Panc1 (cell line): ENCODE measurements at regions not wholly inside any gene's neighbourhood (a gene's known extent, or its start where the extent isn't known, plus 50 kb on each side); places are given as distances from the start of the nearest gene placed in this dataset.

Source experiments
- ATAC-seq: fragments of 200-7000 bp; cut with Tn5 transposase; 2 replicates; pipeline ENCODE4 v1.9.1; 2020; ENCODE audit warnings: mild to moderate bottlenecking, moderate library complexity
- BruUV-seq: library from RNA; stranded (reverse); fragments of 400-500 nt; replicated peaks from 2 replicates; lab custom pipeline; 2021; lab: Mats Ljungman, UMichigan
- CTCF ChIA-PET: fragments of 300-600 bp; sonication (Branson Sonifier 250); formaldehyde crosslinking; loops from one replicate; lab custom pipeline; 2022; ENCODE audit warnings: antibody characterized with exemption; lab: Charles Lee
- POLR2A ChIA-PET: fragments of 300-600 bp; sonication (Branson Sonifier 250); formaldehyde crosslinking; loops from one replicate; lab custom pipeline; 2022; ENCODE audit warnings: antibody characterized with exemption; lab: Charles Lee
- DNase-seq: peaks from one replicate; pipeline ENCODE4 v3.0.0-alpha.2; 2010; ENCODE audit warnings: low read depth, low spot score
- H3K27ac ChIP-seq: 2 replicates; pipeline ENCODE4 v1.5.1; 2011; ENCODE audit warnings: mild to moderate bottlenecking, low read length, inconsistent platforms
- H3K27me3 ChIP-seq: fragments of 200-500 bp; sonication (Bioruptor generic); 2 replicates; pipeline ENCODE4 v1.6.0; 2014; ENCODE audit warnings: low read length, inconsistent platforms; ENCODE audit not compliant: control insufficient read depth, insufficient read depth
- H3K36me3 ChIP-seq: fragments of 200-500 bp; sonication (Bioruptor generic); 2 replicates; pipeline ENCODE4 v1.5.1; 2014; ENCODE audit warnings: inconsistent platforms, mild to moderate bottlenecking, low read length, moderate library complexity; ENCODE audit not compliant: control insufficient read depth, insufficient read depth
- H3K4me1 ChIP-seq: 2 replicates; pipeline ENCODE4 v1.5.1; 2011; ENCODE audit warnings: inconsistent platforms, mild to moderate bottlenecking, low read length, moderate library complexity; ENCODE audit not compliant: control insufficient read depth, insufficient read depth
- H3K4me3 ChIP-seq, 2 experiments: 2 replicates each; pipeline ENCODE4 v1.5.1; 2011 to 2012; ENCODE audit warnings: low read depth in 2 of 2, low read length in 2 of 2, mild to moderate bottlenecking in 2 of 2, inconsistent platforms in 1 of 2, moderate library complexity in 1 of 2
- H3K9me3 ChIP-seq: fragments of 200-500 bp; sonication (Bioruptor generic); 2 replicates; pipeline ENCODE4 v1.5.1; 2014; ENCODE audit warnings: low read depth, mild to moderate bottlenecking, inconsistent platforms, low read length, moderate library complexity; ENCODE audit not compliant: control insufficient read depth, insufficient read depth
- POLR2AphosphoS5 ChIP-seq: IDR thresholded peaks from 2 replicates; pipeline ENCODE4 v1.6.1; 2012; ENCODE audit warnings: mild to moderate bottlenecking, low read depth, low read length, moderate library complexity
- SIN3A ChIP-seq: IDR thresholded peaks from 2 replicates; pipeline ENCODE4 v1.6.1; 2012; ENCODE audit warnings: low read depth, mild to moderate bottlenecking, low read length, moderate library complexity, borderline replicate concordance; ENCODE audit not compliant: insufficient read depth
- TCF7L2 ChIP-seq: IDR thresholded peaks from 2 replicates; pipeline ENCODE4 v1.6.1; 2011; ENCODE audit warnings: mild to moderate bottlenecking, low read depth, low read length, inconsistent platforms
- in situ Hi-C: cut with HindIII; loops from 2 replicates; pipeline ENCODE4 v1.10.0; 2016; ENCODE audit warnings: low sequenced_read_pairs, low pct_unique_long_range_greater_than_20kb
- intact Hi-C: fragments of 100-400 bp; cut with micrococcal nuclease; formaldehyde crosslinking; loops from one replicate; pipeline ENCODE4 v1.10.0; 2022; ENCODE audit not compliant: unreplicated experiment
- TF ChIP-seq, protein P1 (sequence below), 2 experiments: IDR thresholded peaks; 2 replicates each; pipeline ENCODE4 v1.6.1; 2011 to 2012; ENCODE audit warnings: low read depth in 2 of 2, control low read depth in 1 of 2, low read length in 1 of 2, mild to moderate bottlenecking in 1 of 2, moderate library complexity in 1 of 2; ENCODE audit not compliant: insufficient read depth in 1 of 2
- TF ChIP-seq, protein P2 (sequence below): fragments of 450-650 bp; IDR thresholded peaks from 2 replicates; pipeline ENCODE4 v1.5.1; 2017; ENCODE audit warnings: mild to moderate bottlenecking

DNA sequence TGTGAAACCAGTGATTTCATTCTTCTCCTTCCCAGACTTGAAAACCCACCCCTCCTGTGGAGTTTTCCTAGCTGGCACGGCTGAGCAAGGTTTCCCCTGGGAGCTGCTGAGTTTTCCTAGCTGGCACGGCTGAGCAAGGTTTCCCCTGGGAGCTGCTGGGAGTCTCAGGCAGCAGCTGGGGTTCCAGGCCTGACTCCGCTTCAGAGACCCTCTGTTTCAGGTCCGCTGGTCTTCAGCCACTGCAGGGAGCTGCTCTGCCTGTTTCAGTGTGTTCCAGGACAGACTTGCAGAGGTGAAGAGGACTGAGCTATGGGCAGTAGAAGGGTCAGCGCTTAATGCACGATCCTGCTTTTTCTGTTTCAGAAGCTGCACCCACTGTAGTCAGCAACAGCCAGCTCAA lies 104.9 kb downstream of the XRCC2 start:
- CTCF ChIA-PET: no interaction called here
- no peaks in the 10 kb centered on the region for H3K27me3 ChIP-seq
- H3K36me3 ChIP-seq: no peaks in the 10 kb centered on the region
- POLR2A ChIA-PET: interaction anchor here (0.6 kb wide), 1 partner anchor 305 kb away, joined by 3 read pairs; no protein-coding TSS in a partner anchor
- in situ Hi-C loops: no loop called here
- intact Hi-C loops: no loop called here
- no peak overlapping the region for H3K4me3 ChIP-seq
- no peaks in the 10 kb centered on the region for H3K9me3 ChIP-seq
- peaks cover 3% of the 10 kb centered on the region; the same call in 1 of the 2 replicates for H3K4me1 ChIP-seq
- TF ChIP-seq, protein P1, sequence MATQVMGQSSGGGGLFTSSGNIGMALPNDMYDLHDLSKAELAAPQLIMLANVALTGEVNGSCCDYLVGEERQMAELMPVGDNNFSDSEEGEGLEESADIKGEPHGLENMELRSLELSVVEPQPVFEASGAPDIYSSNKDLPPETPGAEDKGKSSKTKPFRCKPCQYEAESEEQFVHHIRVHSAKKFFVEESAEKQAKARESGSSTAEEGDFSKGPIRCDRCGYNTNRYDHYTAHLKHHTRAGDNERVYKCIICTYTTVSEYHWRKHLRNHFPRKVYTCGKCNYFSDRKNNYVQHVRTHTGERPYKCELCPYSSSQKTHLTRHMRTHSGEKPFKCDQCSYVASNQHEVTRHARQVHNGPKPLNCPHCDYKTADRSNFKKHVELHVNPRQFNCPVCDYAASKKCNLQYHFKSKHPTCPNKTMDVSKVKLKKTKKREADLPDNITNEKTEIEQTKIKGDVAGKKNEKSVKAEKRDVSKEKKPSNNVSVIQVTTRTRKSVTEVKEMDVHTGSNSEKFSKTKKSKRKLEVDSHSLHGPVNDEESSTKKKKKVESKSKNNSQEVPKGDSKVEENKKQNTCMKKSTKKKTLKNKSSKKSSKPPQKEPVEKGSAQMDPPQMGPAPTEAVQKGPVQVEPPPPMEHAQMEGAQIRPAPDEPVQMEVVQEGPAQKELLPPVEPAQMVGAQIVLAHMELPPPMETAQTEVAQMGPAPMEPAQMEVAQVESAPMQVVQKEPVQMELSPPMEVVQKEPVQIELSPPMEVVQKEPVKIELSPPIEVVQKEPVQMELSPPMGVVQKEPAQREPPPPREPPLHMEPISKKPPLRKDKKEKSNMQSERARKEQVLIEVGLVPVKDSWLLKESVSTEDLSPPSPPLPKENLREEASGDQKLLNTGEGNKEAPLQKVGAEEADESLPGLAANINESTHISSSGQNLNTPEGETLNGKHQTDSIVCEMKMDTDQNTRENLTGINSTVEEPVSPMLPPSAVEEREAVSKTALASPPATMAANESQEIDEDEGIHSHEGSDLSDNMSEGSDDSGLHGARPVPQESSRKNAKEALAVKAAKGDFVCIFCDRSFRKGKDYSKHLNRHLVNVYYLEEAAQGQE (IDR thresholded peaks at IDR 0.05; ENCODE audit: insufficient read depth in 1 of 2, low read depth in 2 of 2, low read length in 1 of 2): no peak
- TF ChIP-seq SIN3A (no peak), TCF7L2 (no peak), POLR2AphosphoS5 (no peak)
- TF ChIP-seq, protein P2, sequence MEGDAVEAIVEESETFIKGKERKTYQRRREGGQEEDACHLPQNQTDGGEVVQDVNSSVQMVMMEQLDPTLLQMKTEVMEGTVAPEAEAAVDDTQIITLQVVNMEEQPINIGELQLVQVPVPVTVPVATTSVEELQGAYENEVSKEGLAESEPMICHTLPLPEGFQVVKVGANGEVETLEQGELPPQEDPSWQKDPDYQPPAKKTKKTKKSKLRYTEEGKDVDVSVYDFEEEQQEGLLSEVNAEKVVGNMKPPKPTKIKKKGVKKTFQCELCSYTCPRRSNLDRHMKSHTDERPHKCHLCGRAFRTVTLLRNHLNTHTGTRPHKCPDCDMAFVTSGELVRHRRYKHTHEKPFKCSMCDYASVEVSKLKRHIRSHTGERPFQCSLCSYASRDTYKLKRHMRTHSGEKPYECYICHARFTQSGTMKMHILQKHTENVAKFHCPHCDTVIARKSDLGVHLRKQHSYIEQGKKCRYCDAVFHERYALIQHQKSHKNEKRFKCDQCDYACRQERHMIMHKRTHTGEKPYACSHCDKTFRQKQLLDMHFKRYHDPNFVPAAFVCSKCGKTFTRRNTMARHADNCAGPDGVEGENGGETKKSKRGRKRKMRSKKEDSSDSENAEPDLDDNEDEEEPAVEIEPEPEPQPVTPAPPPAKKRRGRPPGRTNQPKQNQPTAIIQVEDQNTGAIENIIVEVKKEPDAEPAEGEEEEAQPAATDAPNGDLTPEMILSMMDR: no peak
- DNase-seq: no peak
- H3K27ac ChIP-seq: no peak overlapping the region
- ATAC-seq: no peak
- BruUV-seq: no TSS peak

DNA sequence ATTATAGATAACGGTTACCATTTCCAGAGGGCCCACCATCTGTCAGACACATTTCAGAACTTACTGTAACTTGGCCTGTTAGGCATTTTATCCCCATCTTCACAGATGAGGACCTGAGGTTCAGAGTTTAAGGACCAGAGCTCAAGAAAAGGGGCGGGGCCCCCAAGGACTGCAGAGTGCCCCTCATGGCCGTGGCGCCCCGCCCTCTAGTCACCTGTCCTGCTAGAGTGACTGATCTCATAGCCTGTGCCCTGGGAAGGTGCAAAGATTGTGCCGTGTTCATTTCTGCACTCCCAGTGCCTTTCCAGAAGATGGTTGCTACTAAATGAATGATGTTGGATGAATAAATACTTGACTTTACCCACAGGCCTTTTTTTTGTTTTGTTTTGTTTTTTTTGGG lies 107.0 kb downstream of the XRCC2 start:
- Histone ChIP-seq H3K9me3 (no peaks in the 10 kb centered on the region), H3K27me3 (no peaks in the 10 kb centered on the region), H3K4me3 (no peak overlapping the region), H3K27ac (no peak overlapping the region), H3K36me3 (no peaks in the 10 kb centered on the region), H3K4me1 (no peaks in the 10 kb centered on the region)
- no peak for ATAC-seq
- ChIA-PET CTCF (no interaction called here), POLR2A (interaction anchor here (0.7 kb wide), 1 partner anchor 1279 kb away, joined by 3 read pairs; no protein-coding TSS in a partner anchor)
- DNase-seq: no peak
- TF ChIP-seq SIN3A (no peak), TCF7L2 (no peak), POLR2AphosphoS5 (no peak)
- TF ChIP-seq, protein P1 (IDR thresholded peaks at IDR 0.05; ENCODE audit: insufficient read depth in 1 of 2, low read depth in 2 of 2, low read length in 1 of 2): no peak
- TF ChIP-seq, protein P2: no peak
- intact Hi-C loops (no loop called here), in situ Hi-C loops (no loop called here)
- BruUV-seq: no TSS peak
